NCI-H1694 (cell line): ENCODE measurements at regions not wholly inside any gene's neighbourhood (a gene's known extent, or its start where the extent isn't known, plus 50 kb on each side); places are given as distances from the start of the nearest gene placed in this dataset.
"Not testable (repeated sequence)": the region's sequence is repeated elsewhere in the genome, so short reads cannot be mapped to it uniquely, and the experiment has no call there.

Experiments used
- DNase-seq: peaks from one replicate; lab custom pipeline; 2025; lab: John Stamatoyannopoulos, UW

DNA sequence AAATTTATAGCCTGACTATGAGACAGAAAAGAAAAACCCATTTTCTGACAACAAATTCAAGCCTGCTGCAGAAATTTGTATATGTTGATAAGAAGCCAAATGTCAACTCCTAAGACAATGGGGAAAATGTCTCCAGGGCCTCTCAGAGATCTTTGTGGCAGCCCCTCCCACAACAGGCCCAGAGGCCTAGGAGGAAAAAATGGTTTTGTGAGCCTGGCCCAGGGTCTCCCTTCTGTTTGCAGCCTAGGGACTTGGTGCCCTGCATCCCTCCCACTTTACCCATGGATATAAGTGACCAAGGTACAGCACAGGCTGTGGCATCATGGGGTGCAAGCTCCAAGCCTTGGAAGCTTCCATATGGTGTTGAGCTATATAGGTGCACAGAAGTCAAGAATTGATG, 740.2 kb downstream of the SEMA5A start:
- no peak for DNase-seq

DNA sequence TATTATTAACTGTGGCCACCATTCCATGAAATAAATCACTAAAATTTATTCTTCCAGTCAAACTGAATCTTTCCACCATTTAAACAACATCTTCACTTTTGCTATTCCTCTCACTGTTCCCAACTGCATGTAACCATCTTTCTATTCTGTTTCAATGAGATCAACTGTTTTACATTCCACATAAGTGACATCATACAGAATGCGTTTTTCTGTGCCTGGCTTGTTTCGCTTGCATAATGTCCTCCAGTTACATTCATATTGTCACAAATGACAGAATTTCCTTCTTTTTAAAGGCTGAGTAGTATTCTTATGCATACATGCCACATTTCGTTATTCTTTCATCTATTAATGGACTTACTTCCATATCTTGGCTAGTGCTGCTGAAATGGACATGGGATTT, 738.2 kb downstream of the SEMA5A start:
- no peak for DNase-seq

DNA sequence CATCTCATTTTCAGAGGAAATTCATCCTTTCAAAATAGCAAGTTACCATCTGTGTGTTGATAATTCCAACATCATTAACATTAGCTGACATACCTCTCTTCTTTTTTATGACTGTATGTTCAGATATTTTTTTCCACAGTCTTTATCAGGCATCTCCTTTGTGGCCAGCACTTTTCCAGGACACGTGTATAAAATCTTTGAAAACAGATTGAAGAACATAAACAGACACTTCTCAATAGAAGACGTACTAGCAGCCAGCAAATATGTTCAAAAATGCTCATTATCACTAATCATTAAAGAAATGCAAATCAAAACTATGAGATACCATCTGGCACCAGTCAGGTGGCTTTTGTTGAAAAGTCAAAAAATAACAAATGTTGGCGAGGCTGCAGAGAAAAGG, 734.3 kb downstream of the SEMA5A start:
- DNase-seq: no peak

DNA sequence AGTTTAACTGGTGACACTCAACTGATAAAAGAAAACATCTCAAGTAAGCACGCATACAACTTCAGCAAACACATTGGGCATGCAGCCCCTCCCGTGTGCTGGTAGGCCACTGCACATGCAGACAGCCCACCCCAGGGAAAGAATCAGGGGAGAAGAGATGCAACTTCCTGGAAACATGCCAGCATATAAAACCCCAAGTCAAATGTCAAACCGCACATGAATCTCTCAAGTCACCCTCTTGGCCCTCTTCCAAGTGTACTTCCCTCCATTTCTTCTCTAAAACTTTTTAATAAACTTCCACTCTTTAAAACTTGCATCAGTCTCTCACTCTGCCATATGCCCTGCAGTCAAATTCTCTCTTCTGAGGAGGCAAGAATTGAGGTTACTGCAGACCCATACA, 732.7 kb downstream of the SEMA5A start:
- no peak for DNase-seq

DNA sequence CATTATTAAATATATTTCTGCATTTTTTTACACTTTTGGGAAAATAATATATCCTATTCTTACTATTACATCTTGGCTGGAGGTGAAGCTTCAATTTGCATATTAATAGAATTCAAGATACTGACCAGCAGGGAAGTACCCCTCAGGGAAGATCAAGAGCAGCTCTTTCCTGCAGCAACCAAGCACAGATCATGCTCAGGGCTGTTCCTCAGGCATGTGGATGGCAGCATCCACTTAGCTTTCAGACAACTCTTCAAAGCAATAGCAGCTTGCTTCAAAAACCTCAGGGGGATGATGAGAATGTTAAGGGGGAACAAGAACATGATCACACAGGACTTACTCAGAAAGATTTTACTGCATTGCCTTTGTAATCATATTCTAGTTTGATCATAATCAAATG, 731.8 kb downstream of the SEMA5A start:
- DNase-seq: no peak

DNA sequence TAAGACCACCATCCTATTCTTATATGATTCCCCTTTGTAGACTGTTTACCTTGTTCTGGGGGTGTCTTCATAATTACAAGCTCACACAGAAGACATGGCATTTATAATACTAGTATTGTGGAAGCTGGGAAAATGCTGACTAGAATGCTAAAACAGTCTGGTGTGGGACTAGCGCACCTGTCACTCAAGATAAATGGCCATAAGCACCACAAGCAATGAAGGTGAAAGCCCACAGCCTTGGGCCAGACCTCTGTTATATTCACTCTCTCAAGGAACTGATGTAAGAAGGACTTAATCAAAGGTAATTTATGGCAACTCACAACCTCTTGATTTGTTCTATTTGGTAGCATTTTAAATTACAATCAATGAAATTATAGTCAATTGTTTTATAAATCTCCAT, 721.5 kb downstream of the SEMA5A start:
- DNase-seq: no peak

DNA sequence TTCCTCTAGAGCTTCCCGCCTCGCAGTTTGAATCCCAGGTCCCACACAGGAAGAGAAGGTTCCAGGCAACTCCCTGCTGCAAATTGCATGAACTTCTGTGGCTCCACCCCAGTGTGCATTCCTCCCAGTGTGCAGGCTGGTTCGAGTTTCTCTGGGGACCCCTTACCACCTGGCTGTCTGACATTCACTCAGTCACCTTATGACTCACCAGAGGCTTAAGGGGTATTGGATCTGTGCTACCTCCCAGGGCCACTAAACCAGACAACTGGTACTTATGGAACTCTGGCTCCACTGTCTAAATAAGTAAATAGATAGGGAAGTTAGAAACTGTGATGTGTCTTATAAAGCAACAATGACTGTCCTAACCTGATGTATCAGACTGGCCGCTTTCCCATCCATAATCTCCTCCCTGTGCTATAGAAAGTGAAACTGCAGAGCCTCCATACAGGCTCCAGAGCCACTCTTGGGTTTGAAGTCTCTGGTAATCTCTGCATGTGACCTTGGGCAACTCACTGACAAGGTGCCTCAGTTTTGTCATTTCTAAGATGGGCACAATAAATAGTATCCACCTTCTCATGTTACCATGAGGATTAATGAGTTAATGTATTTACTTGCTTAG, 720.6 kb downstream of the SEMA5A start:
- no peak for DNase-seq

DNA sequence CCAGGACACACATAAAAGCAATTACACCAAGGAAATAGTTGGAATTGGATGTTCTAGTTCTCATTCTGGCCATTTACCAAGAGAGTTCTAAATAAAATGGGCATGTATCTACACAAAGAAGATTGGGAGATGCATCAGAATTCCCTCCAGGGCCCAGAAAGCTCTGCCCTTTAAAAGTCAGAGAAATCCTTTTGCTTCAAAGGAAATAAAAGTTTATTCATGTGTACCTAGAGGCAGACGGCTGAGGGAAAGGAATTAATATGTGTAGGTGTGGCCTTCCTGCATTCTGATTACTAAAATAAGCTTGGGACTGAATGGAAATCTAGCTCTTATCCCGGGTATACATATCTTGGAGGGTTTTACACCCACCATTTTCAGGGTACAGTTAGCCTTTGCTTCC, 719.4 kb downstream of the SEMA5A start:
- DNase-seq: no peak

DNA sequence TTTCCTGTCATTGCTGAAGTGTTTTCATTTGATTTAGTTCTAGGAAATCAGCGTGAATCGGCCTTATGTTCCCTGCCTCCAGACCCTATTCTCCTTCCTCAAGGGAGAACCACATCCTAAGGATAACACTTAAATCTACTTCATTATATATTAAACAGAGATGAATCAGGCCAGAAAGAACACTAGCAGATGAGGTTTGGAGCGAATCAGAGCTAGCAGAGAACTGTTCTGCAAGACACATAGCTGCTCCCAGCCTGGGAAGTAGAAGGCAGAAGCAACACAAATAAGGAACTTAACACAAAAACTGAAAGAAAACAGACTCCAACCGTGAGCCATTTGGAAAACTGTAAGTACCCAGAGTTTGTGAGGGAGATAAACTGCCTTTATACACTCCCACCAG, 718.2 kb downstream of the SEMA5A start:
- no peak for DNase-seq

DNA sequence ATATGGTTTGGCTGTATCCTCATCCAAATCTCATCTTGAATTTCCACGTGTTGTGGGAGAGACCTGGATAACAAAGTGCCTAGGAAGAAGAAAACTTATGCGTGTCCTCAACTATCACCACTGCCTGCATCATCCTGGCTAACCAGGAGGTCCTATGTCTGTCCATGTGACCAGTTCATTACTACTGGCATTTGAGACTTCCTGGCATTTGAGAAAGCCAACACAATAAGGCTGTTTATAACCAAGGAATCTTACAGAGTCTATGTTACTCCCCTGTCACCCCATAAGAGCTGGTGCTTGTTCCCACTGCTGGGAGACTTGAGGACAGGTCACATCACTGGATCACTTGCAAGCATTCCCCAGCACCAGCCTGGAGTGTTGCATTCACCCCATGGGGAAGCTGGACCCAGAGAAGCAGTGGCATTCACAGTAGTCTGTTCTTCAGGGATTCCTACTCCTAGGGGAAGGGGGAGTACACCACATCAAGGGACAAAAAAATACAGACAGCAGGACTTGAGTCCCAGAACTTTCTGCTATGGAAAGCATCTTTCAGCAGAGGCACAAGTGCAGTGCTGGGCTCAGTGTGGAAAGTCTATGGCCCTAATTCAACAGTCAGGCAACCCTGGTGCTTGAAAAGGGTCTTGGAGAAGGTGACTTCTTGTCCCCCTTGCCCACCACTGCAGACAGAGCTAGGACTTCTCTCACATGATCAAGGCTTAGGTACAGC, 717.1 kb downstream of the SEMA5A start:
- no peak for DNase-seq

DNA sequence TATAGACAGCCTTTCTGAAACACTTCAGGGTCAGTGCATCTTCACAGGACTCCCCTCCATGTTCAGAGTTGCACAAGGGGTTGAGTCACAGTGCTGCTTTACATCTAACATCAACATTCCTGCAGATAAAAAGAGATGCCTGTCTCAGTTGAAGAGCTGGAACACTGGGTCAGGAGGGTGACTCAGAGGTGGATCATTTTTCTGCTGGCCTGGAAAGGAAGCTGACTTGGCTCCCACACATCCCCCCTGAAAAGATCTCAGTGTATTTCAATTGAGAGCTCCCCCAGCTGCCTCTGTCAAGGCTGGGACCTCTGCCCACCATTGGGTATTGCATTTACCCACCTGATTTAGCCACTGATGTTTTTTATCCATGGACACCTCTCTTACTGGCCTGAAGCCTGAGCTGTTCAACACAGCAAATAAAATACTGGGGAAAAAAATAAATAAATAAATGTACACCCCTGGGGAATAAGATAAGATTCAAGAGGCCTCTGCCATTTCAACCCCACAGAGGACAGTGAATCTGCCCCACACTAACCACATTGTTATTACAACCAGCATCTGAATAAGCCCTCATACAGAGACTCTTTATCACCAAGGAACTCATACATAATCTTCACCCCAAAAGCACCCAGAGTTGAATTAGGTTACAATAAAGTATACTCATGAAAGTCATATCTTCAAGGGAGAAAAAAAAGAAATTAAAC, 716.4 kb downstream of the SEMA5A start:
- DNase-seq: no peak

DNA sequence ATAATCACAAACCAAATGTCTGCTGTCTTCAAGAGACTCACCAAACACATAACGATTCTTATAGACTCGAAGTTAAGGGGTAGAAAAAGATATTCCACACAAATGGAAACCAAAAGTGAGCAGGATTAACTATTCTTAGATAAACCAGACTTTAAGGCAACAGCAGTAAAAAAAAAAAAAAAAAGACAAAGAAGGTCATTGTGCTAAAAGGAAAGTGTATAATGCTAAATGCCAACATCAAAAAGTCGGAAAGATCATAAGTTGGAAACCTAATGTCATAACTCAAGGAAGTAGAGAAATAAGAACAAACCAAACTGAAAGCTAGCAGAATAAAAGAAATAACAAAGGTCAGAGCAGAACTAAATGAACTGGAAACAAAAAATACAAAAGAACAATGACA, 714.6 kb downstream of the SEMA5A start:
- no peak for DNase-seq

DNA sequence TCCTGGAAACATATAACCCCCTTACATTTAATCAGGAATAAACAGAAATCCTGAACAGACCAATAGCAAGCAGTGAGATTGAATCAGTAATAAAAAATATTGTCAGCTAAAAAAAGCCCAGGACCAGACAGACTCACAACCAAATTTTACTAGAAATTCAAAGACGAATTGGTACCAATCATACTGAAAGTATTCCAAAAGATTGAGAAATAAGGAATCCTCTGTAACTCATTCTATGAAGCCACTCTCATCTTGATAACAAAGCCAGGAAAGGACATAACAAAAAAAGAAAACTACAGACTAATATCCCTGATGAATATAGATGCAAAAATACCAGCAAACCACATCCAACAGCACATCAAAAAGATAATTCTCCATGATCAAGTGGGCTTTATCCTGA, 714.0 kb downstream of the SEMA5A start:
- no peak for DNase-seq

DNA sequence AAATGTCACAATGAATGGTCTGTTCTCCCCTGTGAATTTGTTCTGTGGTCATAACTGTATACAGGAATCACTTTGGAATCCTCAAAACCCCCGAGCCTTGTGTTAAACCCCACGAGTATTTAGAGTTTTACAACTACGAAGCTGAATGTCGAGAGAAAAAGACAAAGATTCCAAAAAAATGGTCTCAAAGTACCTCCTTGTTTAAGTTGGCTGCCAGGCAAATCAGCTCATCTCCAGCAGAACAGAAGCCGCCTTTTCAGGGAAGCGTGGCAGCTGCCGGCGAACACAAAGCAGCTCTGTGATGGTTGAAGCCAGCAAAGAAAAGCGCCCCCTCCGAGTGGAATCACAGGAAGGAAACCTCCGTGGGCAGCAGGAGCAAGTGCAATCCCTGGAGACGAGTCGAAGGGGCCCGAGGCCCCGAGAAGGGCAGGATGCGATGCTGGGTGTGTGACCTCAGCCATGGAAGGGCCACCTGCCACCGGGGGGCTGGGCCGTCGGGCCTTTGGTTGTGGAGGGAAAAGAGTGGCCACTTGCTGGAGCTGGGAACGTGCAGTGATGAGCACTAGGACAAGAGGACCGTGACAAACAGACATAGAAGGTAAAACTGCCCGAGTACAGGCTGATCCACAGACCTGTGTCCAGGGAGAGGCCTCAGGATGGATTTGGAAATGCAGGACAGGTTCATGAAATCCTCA, 706.4 kb downstream of the SEMA5A start:
- no peak for DNase-seq

DNA sequence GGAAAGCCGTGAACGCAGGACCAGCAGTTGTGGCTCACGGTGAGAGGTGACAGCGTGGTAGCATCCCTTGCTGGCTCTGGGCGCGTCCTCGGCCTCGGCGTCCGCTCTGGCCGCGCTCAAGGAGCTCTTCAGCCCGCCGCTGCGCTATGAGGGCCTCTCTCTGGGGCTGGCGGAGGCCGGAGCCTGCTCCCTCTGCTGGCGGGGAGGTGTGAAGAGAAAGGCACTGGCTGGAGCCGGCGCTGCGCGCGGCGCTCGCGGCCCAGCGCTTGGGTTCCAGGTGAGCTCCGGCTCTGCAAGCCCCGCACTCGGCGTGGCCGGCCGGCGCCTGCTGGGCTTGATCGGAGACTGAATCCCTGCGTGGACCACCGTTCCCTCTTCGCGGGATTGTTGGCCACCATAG, 705.6 kb downstream of the SEMA5A start:
- DNase-seq: no peak

DNA sequence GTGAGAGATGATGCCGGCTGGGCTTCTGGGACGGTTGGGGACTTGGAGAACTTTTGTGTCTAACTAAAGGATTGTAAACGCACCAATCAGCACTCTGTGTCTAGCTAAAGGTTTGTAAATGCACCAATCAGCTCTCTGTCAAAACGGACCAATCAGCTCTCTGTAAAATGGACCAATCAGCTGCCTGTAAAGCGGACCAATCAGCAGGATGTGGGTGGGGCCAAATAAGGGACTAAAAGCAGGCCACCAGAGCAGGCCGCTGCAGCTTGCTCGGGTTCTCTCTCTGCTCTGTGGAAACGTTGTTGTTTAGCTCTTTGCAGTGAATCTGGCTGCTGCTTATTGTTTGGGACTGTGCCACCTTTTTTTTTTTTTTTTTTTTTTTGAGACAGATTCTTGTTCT, 705.1 kb downstream of the SEMA5A start:
- not testable (repeated sequence) for DNase-seq

DNA sequence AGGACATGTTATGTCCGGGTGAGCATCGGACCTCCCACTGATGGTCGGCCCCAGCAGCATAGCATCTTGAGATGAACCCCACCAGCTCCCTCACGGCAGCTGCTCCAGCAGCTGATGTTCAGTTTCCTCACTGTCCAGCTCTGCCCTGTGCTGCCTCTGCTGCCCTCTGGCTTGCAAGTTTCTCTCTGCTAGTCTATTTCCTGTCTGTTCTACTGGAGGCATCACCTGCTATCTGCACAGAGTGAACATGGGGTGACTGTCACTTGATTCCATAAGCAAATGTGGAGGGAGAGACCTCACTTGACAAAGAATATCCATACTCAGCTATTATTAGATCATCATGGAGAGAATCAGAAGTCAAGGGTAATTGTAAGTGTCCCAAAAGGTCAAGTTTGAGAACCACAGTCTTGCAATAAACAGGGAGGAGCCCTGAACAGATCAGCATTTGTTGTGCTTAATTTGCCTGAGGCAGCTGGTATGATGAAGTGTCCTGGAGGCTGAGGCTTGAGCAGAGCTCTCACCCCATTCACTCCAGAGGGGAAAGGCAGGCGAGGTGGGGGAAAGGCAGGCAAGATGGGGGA, 702.8 kb downstream of the SEMA5A start:
- no peak for DNase-seq

DNA sequence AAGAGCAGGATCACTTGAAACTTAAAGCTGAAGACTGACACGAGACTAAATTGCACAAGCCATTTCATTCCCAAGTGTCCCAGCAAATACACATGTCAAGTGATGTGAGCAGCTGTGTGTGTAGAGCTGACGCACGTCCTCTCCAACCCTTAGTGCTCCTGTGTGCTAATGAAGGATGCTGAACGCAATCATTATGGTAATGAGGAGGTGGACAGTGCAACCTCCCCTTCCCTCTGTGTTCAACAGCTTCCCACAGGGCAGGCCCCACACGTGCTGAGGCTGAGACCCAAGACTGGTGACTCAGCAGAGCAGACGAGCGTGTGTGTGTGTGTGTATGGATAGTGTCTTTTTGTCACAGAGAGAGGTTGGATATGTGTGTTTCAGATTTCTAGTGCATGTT, 702.1 kb downstream of the SEMA5A start:
- DNase-seq: no peak

DNA sequence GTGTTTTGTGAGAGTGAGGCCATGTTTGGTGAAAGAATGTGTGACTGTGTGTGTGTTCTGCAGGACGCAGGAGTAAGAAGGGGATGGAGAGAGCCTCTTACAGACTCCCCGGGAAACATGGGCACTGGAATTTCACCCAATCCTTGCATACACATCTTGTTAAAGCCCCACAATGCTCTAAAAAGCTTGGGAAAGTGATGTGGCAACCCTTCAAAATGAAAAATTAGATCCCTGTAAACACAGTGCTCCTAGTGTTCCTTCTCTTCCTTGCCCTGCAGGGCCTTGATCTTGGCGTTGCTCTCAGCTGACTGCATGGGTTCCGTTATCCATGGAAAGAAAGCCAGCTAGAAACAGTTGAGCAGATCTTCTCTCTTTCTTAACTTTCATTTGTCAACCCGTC, 701.7 kb downstream of the SEMA5A start:
- DNase-seq: no peak

DNA sequence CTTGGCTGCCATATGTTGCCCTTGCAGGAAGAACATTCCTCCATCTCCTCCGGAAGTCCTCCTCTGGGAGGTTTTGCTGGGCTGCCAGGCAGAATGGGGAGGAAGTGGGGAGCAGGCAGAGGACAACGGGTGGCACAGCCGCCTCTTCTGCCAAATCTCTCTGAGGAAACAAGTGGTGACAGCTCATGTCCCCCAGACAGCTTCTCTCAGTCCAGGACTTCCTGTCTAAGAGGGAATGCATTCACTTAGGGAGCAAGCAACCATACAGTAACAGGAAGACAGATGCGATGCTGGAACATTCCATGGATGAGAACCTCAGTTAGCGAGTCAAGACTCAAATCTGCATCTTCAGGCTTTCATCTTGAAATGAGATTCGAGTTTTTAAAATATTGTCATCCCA, 701.0 kb downstream of the SEMA5A start:
- no peak for DNase-seq

DNA sequence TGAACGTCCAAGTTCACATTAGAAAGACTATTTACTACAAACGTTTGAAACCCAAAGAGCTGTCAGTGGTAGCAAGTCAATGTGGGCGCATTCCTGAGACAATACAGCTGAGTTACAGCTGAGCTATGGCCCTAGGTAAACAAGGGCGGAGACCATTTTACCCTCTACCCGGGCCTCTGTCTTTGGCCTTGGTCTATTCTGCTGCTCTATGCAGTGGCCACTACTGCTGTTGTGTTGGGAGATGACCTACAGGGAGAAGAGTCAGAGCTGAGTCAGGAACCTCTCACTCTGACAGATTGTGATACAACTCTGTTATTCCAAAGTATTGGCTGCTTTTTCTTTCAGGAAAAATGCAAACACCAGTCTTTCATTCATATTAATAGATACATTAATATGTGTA, 700.6 kb downstream of the SEMA5A start:
- DNase-seq: no peak

DNA sequence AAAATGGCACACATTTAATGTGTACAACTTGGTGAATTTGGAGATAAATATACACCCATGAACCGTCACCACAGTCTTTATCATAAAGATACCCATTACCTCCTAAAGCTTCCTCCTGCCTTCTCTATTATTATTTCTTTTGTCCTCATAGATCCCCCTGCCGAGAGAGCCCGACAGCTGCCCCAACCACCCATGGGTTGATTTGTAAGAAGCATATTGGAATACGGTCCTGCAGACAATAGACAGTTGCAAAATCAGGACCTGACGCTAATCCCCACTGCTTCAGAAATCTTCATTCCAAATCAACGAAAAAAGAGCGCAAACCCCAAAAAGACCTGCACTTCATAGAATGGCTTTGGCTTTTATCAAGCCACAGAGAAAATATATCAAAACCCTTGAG, 697.5 kb downstream of the SEMA5A start:
- DNase-seq: no peak
